ENCODE measurements at regions not wholly inside any gene's neighbourhood (a gene's known extent, or its start where the extent isn't known, plus 50 kb on each side); places are given as distances from the start of the nearest gene placed in this dataset.

DNA sequence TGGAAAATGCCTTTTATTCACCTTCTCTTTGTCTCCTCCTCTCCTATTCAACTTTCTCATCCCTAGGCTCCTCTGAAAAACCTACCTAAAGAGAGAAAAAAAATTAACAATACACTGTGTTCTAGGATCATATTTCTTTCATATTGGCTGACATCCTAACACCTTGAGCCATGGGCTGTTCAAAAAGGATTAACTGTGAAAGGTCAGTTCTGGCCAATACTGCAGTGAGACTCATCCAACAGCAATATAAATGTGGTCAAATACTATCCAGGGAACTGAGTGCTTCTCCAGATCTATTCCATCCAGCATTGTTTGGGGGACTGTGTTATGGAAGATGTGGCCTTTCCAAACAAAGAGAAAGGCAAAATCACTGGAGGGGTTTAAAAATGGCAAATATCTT is 131.1 kb upstream of the MOCS2 start:
- TF ChIP-seq, protein P1, sequence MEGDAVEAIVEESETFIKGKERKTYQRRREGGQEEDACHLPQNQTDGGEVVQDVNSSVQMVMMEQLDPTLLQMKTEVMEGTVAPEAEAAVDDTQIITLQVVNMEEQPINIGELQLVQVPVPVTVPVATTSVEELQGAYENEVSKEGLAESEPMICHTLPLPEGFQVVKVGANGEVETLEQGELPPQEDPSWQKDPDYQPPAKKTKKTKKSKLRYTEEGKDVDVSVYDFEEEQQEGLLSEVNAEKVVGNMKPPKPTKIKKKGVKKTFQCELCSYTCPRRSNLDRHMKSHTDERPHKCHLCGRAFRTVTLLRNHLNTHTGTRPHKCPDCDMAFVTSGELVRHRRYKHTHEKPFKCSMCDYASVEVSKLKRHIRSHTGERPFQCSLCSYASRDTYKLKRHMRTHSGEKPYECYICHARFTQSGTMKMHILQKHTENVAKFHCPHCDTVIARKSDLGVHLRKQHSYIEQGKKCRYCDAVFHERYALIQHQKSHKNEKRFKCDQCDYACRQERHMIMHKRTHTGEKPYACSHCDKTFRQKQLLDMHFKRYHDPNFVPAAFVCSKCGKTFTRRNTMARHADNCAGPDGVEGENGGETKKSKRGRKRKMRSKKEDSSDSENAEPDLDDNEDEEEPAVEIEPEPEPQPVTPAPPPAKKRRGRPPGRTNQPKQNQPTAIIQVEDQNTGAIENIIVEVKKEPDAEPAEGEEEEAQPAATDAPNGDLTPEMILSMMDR (conservative IDR thresholded peaks at IDR 0.05), result no peak
- no peak for TF ChIP-seq ZFX (IDR thresholded peaks at IDR 0.05)

Data from C4-2B (cell line).